ENCODE measurements at regions not wholly inside any gene's neighbourhood (a gene's known extent, or its start where the extent isn't known, plus 50 kb on each side); places are given as distances from the start of the nearest gene placed in this dataset. TPM values are rescaled to one million over a fixed set of nuclear protein-coding genes. Genes with fewer than 3 reads are reported as not detected.

DNA sequence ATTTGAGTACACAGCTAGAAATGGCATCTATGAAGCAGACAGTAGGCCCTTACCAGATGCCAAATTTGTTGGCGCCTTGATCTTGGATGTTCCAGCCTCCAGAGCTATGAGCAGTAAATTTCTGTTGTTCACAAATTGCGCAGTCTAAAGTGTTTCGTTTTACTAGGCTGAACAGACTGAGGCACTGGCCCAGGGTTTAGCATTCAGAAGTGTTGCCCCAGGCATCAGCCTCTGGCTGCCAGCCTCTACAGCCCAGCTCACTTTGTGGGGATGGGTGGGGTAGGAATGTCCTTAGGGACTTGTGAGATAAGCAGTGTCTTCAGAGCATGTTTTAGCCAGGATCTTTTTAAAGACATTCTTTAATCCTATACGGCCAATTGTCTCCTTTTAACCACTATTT, 51.5 kb upstream of the MGAT5 start:
- Histone ChIP-seq H3K4me3 (ENCODE audit: low read length) (no peak overlapping the region), H3K27ac (ENCODE audit: low read depth, low read length) (no peak overlapping the region), H3K4me1 (ENCODE audit: control insufficient read depth in 2 of 2, insufficient read depth in 2 of 2, low read length in 2 of 2) (peaks cover 26 to 45% of the 10 kb centered on the region in 2 donors), H3K36me3 (ENCODE audit: control insufficient read depth in 2 of 3, insufficient read depth in 3 of 3, low read length in 3 of 3) (no peaks in the 10 kb centered on the region), H3K27me3 (ENCODE audit: control insufficient read depth in 2 of 2, insufficient read depth in 2 of 2, low read length in 2 of 2) (no peaks in the 10 kb centered on the region), H3K9me3 (ENCODE audit: control insufficient read depth in 2 of 3, low read length in 3 of 3) (no peaks in the 10 kb centered on the region)
- CTCF ChIA-PET, result interaction anchor here (0.6 kb wide), 1 partner anchor 318 kb away, joined by 3 read pairs; no protein-coding TSS in a partner anchor
- Mint-ChIP-seq H3K4me3 (no peak overlapping the region), H3K4me1 (peaks cover 25 to 49% (median 35%) of the 10 kb centered on the region in 7 donors), H3K9me3 (no peaks in the 10 kb centered on the region), H3K27me3 (no peaks in the 10 kb centered on the region), H3K27ac (peak overlapping the region in 4 of 9 donors; percentile 5 to 89 (median 26)), H3K36me3 (no peaks in the 10 kb centered on the region)
- POLR2A ChIA-PET, result no interaction called here
- ATAC-seq (no peak), DNase-seq (no peak)
- intact Hi-C loops (cut with micrococcal nuclease), result no loop called here

DNA sequence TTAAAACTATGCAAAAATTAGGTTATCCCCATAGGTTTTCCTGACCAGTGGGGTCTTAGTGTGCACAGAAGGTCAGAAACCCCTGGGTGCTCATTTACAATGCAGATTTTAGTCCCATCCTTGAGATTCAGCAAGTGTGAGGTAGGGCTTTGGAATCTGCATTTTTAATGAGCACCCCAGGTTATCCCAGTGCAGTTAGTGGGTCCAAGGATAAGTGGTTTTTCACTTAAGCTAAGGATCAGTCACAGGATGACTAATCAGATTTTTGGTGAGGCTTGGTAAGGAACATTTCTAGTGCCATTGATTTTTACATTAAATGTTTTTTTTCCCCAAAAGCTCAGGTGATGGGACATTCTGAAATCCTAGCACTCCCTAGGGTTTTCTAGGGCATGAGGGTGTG, 50.7 kb upstream of the MGAT5 start:
- Mint-ChIP-seq H3K9me3 (no peaks in the 10 kb centered on the region), H3K27me3 (no peaks in the 10 kb centered on the region), H3K36me3 (no peaks in the 10 kb centered on the region), H3K27ac (no peak overlapping the region), H3K4me1 (peaks cover 23 to 46% (median 30%) of the 10 kb centered on the region in 7 donors), H3K4me3 (no peak overlapping the region)
- ChIA-PET POLR2A (interaction anchor here (0.6 kb wide), 1 partner anchor 33 kb away, joined by 3 read pairs; no protein-coding TSS in a partner anchor), CTCF (no interaction called here)
- H3K4me1 ChIP-seq (ENCODE audit: control insufficient read depth in 2 of 2, insufficient read depth in 2 of 2, low read length in 2 of 2), result peaks cover 25 to 39% of the 10 kb centered on the region in 2 donors
- no peaks in the 10 kb centered on the region for H3K27me3 ChIP-seq (ENCODE audit: control insufficient read depth in 2 of 2, insufficient read depth in 2 of 2, low read length in 2 of 2)
- intact Hi-C loops (cut with micrococcal nuclease), result no loop called here
- H3K9me3 ChIP-seq (ENCODE audit: control insufficient read depth in 2 of 3, low read length in 3 of 3), result no peaks in the 10 kb centered on the region
- H3K4me3 ChIP-seq (ENCODE audit: low read length), result no peak overlapping the region
- ATAC-seq (no peak), DNase-seq (no peak)
- H3K36me3 ChIP-seq (ENCODE audit: control insufficient read depth in 2 of 3, insufficient read depth in 3 of 3, low read length in 3 of 3), result no peaks in the 10 kb centered on the region
- H3K27ac ChIP-seq (ENCODE audit: low read depth, low read length), result no peak overlapping the region

Small RNA genes lying in the stretch of these regions (microRNA-seq; reads per million reads assigned to microRNA genes)
- gene MIR3679 (ENCODE audit: borderline microRNAs expressed), result not detected
